SK-N-MC (cell line): ENCODE measurements at regions not wholly inside any gene's neighbourhood (a gene's known extent, or its start where the extent isn't known, plus 50 kb on each side); places are given as distances from the start of the nearest gene placed in this dataset.

ENCODE experiments used
- EZH2 ChIP-seq: fragments of 200-600 bp; sonication (generic); IDR thresholded peaks from one replicate; pipeline ENCODE4 v1.6.1; 2017; ENCODE audit warnings: antibody characterized with exemption
- FOXP2 ChIP-seq: optimal IDR thresholded peaks from 2 replicates; pipeline ENCODE3; 2011; ENCODE audit warnings: mild to moderate bottlenecking, moderate library complexity; ENCODE audit not compliant: insufficient read depth; ENCODE audit errors: extremely low read length, control extremely low read depth
- POLR2AphosphoS5 ChIP-seq: IDR thresholded peaks from 2 replicates; pipeline ENCODE4 v1.6.1; 2012; ENCODE audit warnings: mild to moderate bottlenecking, low read depth, low read length, borderline replicate concordance

GRCh38 chr7:156043416-156044178, 231.3 kb upstream of the SHH start:
- TF ChIP-seq EZH2, result no peak
- no peak for TF ChIP-seq POLR2AphosphoS5
- no peak for TF ChIP-seq FOXP2
